BE2C (cell line): ENCODE measurements at regions not wholly inside any gene's neighbourhood (a gene's known extent, or its start where the extent isn't known, plus 50 kb on each side); places are given as distances from the start of the nearest gene placed in this dataset.

ENCODE experiments used
- DNase-seq: peaks from one replicate; pipeline ENCODE4 v3.0.0-alpha.2; 2020
- H3K27me3 ChIP-seq: fragments of 250-450 bp; sonication (Bioruptor Pico); 2 replicates; pipeline ENCODE4 v1.5.1; 2020; ENCODE audit warnings: mild to moderate bottlenecking
- H3K36me3 ChIP-seq: fragments of 250-450 bp; sonication (Bioruptor Pico); 2 replicates; pipeline ENCODE4 v1.5.1; 2020; ENCODE audit warnings: mild to moderate bottlenecking
- H3K4me1 ChIP-seq: fragments of 250-450 bp; sonication (Bioruptor Pico); 2 replicates; pipeline ENCODE4 v1.5.1; 2020
- H3K4me3 ChIP-seq: 2 replicates; pipeline ENCODE4 v1.5.1; 2011; ENCODE audit warnings: low read depth, low read length
- H3K9me3 ChIP-seq: fragments of 250-450 bp; sonication (Bioruptor Pico); 2 replicates; pipeline ENCODE4 v1.5.1; 2020
- CTCF ChIP-seq: IDR thresholded peaks from 2 replicates; pipeline ENCODE4 v1.5.1; 2012; ENCODE audit warnings: mild to moderate bottlenecking, low read depth, low read length

GRCh38 chr5:67437905-67438845, 241.6 kb upstream of the CD180 start:
- DNase-seq = no peak
- TF ChIP-seq CTCF = no peak
- no peaks in the 10 kb centered on the region for H3K9me3 ChIP-seq
- H3K4me1 ChIP-seq = no peaks in the 10 kb centered on the region
- H3K27me3 ChIP-seq = no peaks in the 10 kb centered on the region
- H3K4me3 ChIP-seq = no peak overlapping the region
- no peaks in the 10 kb centered on the region for H3K36me3 ChIP-seq

- H3K9me3 ChIP-seq = no peaks in the 10 kb centered on the region
- DNase-seq = no peak
- no peaks in the 10 kb centered on the region for H3K27me3 ChIP-seq
- TF ChIP-seq CTCF = no peak
- H3K36me3 ChIP-seq = no peaks in the 10 kb centered on the region
- H3K4me3 ChIP-seq = no peak overlapping the region
- H3K4me1 ChIP-seq = no peaks in the 10 kb centered on the region
These were observed 238.4 kb upstream of the CD180 start for GRCh38 chr5:67435032-67435431.

GRCh38 chr5:67434466-67434865, 237.9 kb upstream of the CD180 start:
- Histone ChIP-seq H3K36me3 (no peaks in the 10 kb centered on the region), H3K4me3 (no peak overlapping the region), H3K27me3 (no peaks in the 10 kb centered on the region), H3K9me3 (no peaks in the 10 kb centered on the region), H3K4me1 (no peaks in the 10 kb centered on the region)
- no peak for TF ChIP-seq CTCF
- DNase-seq = no peak

- Histone ChIP-seq H3K27me3 (no peaks in the 10 kb centered on the region), H3K9me3 (no peaks in the 10 kb centered on the region), H3K4me3 (no peak overlapping the region), H3K4me1 (no peaks in the 10 kb centered on the region; the same call in 1 of the 2 replicates), H3K36me3 (no peaks in the 10 kb centered on the region)
- no peak for TF ChIP-seq CTCF
- no peak for DNase-seq
These were observed 236.0 kb upstream of the CD180 start for GRCh38 chr5:67432606-67433005.

- no peak overlapping the region for H3K4me3 ChIP-seq
- H3K9me3 ChIP-seq = no peaks in the 10 kb centered on the region
- DNase-seq = no peak
- H3K4me1 ChIP-seq = no peaks in the 10 kb centered on the region; the same call in 1 of the 2 replicates
- H3K27me3 ChIP-seq = no peaks in the 10 kb centered on the region
- TF ChIP-seq CTCF = no peak
- no peaks in the 10 kb centered on the region for H3K36me3 ChIP-seq
These were observed 234.6 kb upstream of the CD180 start for GRCh38 chr5:67431191-67431590.

GRCh38 chr5:67427850-67428298, 231.3 kb upstream of the CD180 start:
- H3K4me3 ChIP-seq = no peak overlapping the region
- no peaks in the 10 kb centered on the region for H3K36me3 ChIP-seq
- no peaks in the 10 kb centered on the region for H3K9me3 ChIP-seq
- no peak for DNase-seq
- TF ChIP-seq CTCF = no peak
- H3K4me1 ChIP-seq = no peaks in the 10 kb centered on the region; the same call in 1 of the 2 replicates
- no peaks in the 10 kb centered on the region for H3K27me3 ChIP-seq
